Left lung (tissue), 4 donors: ENCODE measurements at regions not wholly inside any gene's neighbourhood (a gene's known extent, or its start where the extent isn't known, plus 50 kb on each side); places are given as distances from the start of the nearest gene placed in this dataset.

Experiments
- ATAC-seq: fragments of 200-7000 bp; cut with Tn5 transposase; one replicate; pipeline ENCODE4 v1.9.1; 2020; ENCODE audit warnings: moderate library complexity
- DNase-seq, 4 donors: peaks; one replicate each; pipeline ENCODE4 v3.0.0-alpha.2; 2013 to 2020
- H3K27ac ChIP-seq, 2 donors: fragments of 200-600 bp; sonication (generic) in 1 of 2; one replicate each; pipeline versions ENCODE4 v1.5.0 to v1.8.0; 2020 to 2021
- H3K27me3 ChIP-seq, 2 donors: fragments of 200-600 bp; sonication (generic) in 1 of 2; one replicate each; pipeline versions ENCODE4 v1.5.0 to v1.8.0; 2020 to 2021
- H3K36me3 ChIP-seq, 2 donors: fragments of 200-600 bp; sonication (generic) in 1 of 2; one replicate each; pipeline versions ENCODE4 v1.5.0 to v1.8.0; 2020 to 2021
- H3K4me1 ChIP-seq, 2 donors: fragments of 200-600 bp; one replicate each; pipeline ENCODE4 v1.8.0; 2021
- H3K4me3 ChIP-seq, 2 donors: fragments of 200-600 bp; sonication (generic) in 1 of 2; one replicate each; pipeline versions ENCODE4 v1.5.0 to v1.8.0; 2020 to 2021; ENCODE audit warnings: mild to moderate bottlenecking in 1 of 2
- H3K9me3 ChIP-seq, 2 donors: fragments of 200-600 bp; sonication (generic) in 1 of 2; one replicate each; pipeline versions ENCODE4 v1.5.0 to v1.8.0; 2020 to 2021
- CTCF ChIP-seq, 2 donors: fragments of 200-600 bp; sonication (generic) in 1 of 2; IDR thresholded peaks; one replicate each; pipeline versions ENCODE4 v1.5.0 to v1.8.0; 2021; ENCODE audit warnings: antibody characterized with exemption in 2 of 2
- intact Hi-C, 2 donors: fragments of 100-400 bp; cut with DNase I; formaldehyde crosslinking; loops; one replicate each; pipeline versions ENCODE4 v1.11.2 to v1.14.2; 2022
- donor health status: DM: no; HTN: yes; CAD: no.
- donor health status: DM: no; HTN: no; CAD: no.

DNA sequence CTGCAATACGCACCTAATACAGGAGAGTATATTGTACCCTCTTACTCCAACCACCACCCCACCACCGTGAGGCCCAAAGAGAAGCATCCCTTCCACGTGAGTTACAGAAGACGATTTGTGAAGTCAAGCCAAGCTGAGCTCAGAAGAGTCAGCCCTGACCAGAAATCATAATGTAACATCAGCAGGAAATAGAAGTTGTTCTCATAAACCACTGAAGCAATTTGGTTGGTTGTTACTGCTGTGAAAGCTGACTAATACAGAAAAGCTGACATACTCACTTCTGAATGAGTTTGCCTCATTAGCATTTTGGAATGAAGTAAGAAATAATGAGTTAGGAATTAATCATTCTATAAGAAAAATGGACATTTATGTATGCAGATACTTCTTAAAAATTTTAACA lies 749.4 kb upstream of the SLC10A2 start:
- H3K27ac ChIP-seq = no peak overlapping the region
- peaks cover 0 to 6% of the 10 kb centered on the region in 2 donors for H3K9me3 ChIP-seq
- no peaks in the 10 kb centered on the region for H3K4me1 ChIP-seq
- no peaks in the 10 kb centered on the region for H3K36me3 ChIP-seq
- intact Hi-C loops = no loop called here
- H3K27me3 ChIP-seq = no peaks in the 10 kb centered on the region
- H3K4me3 ChIP-seq = no peak overlapping the region
- ATAC-seq (no peak), DNase-seq (no peak)
- TF ChIP-seq CTCF (IDR thresholded peaks at IDR 0.05) = no peak

GRCh38 chr13:103812971-103813370 lies 746.8 kb upstream of the SLC10A2 start:
- no peak overlapping the region for H3K27ac ChIP-seq
- no peak for TF ChIP-seq CTCF (IDR thresholded peaks at IDR 0.05)
- no peak overlapping the region for H3K4me3 ChIP-seq
- DNase-seq (no peak), ATAC-seq (no peak)
- no peaks in the 10 kb centered on the region for H3K36me3 ChIP-seq
- intact Hi-C loops = no loop called here
- no peaks in the 10 kb centered on the region for H3K4me1 ChIP-seq
- peaks cover 0 to 6% of the 10 kb centered on the region in 2 donors for H3K9me3 ChIP-seq
- no peaks in the 10 kb centered on the region for H3K27me3 ChIP-seq

GRCh38 chr13:103812558-103812957 lies 746.3 kb upstream of the SLC10A2 start:
- intact Hi-C loops = no loop called here
- Histone ChIP-seq H3K27me3 (no peaks in the 10 kb centered on the region), H3K27ac (no peak overlapping the region), H3K4me3 (no peak overlapping the region), H3K36me3 (no peaks in the 10 kb centered on the region), H3K4me1 (no peaks in the 10 kb centered on the region), H3K9me3 (peaks cover 0 to 2% of the 10 kb centered on the region in 2 donors)
- no peak for DNase-seq
- TF ChIP-seq CTCF (IDR thresholded peaks at IDR 0.05) = no peak
- ATAC-seq = no peak

- DNase-seq (no peak), ATAC-seq (no peak)
- TF ChIP-seq CTCF (IDR thresholded peaks at IDR 0.05) = no peak
- Histone ChIP-seq H3K4me3 (no peak overlapping the region), H3K27me3 (no peaks in the 10 kb centered on the region), H3K27ac (no peak overlapping the region), H3K36me3 (no peaks in the 10 kb centered on the region), H3K9me3 (no peaks in the 10 kb centered on the region), H3K4me1 (no peaks in the 10 kb centered on the region)
- intact Hi-C loops = no loop called here
Measured at GRCh38 chr13:103810026-103810425, 743.8 kb upstream of the SLC10A2 start.

GRCh38 chr13:103805771-103806170 lies 739.6 kb upstream of the SLC10A2 start:
- DNase-seq (no peak), ATAC-seq (no peak)
- H3K27ac ChIP-seq = no peak overlapping the region
- intact Hi-C loops = no loop called here
- TF ChIP-seq CTCF (IDR thresholded peaks at IDR 0.05) = no peak
- no peaks in the 10 kb centered on the region for H3K4me1 ChIP-seq
- H3K27me3 ChIP-seq = no peaks in the 10 kb centered on the region
- H3K36me3 ChIP-seq = no peaks in the 10 kb centered on the region
- no peaks in the 10 kb centered on the region for H3K9me3 ChIP-seq
- H3K4me3 ChIP-seq = no peak overlapping the region
